ENCODE measurements at regions not wholly inside any gene's neighbourhood (a gene's known extent, or its start where the extent isn't known, plus 50 kb on each side); places are given as distances from the start of the nearest gene placed in this dataset.

GRCh38 chr16:76190480-76190879 is 86.7 kb upstream of the CNTNAP4 start:
- DNase-seq: no peak

GRCh38 chr16:76193906-76194615 is 83.1 kb upstream of the CNTNAP4 start:
- no peak for DNase-seq

GRCh38 chr16:76194616-76195015 is 82.6 kb upstream of the CNTNAP4 start:
- no peak for DNase-seq

GRCh38 chr16:76195056-76195455 is 82.1 kb upstream of the CNTNAP4 start:
- no peak for DNase-seq

GRCh38 chr16:76195648-76196047 is 81.6 kb upstream of the CNTNAP4 start:
- no peak for DNase-seq

GRCh38 chr16:76197900-76198299 is 79.3 kb upstream of the CNTNAP4 start:
- no peak for DNase-seq

GRCh38 chr16:76199681-76200220 is 77.5 kb upstream of the CNTNAP4 start:
- no peak for DNase-seq

GRCh38 chr16:76201385-76201784 is 75.8 kb upstream of the CNTNAP4 start:
- DNase-seq: no peak

- DNase-seq: no peak
Observed at GRCh38 chr16:76204249-76204648, 73.0 kb upstream of the CNTNAP4 start.

GRCh38 chr16:76207270-76207669 is 69.9 kb upstream of the CNTNAP4 start:
- DNase-seq: no peak

- DNase-seq: no peak
Observed at GRCh38 chr16:76210157-76210556, 67.0 kb upstream of the CNTNAP4 start.

GRCh38 chr16:76213860-76214259 is 63.3 kb upstream of the CNTNAP4 start:
- no peak for DNase-seq

- DNase-seq: no peak
Observed at GRCh38 chr16:76214856-76215255, 62.3 kb upstream of the CNTNAP4 start.

- no peak for DNase-seq
Observed at GRCh38 chr16:76222087-76222486, 55.1 kb upstream of the CNTNAP4 start.

GRCh38 chr16:76222853-76223252 is 54.3 kb upstream of the CNTNAP4 start:
- DNase-seq: no peak

- DNase-seq: no peak
Observed at GRCh38 chr16:76226011-76226410, 51.2 kb upstream of the CNTNAP4 start.

- no peak for DNase-seq
Observed at GRCh38 chr16:76226481-76226880, 50.7 kb upstream of the CNTNAP4 start.
